NCI-H748 treated with DMSO at 0.1 percent for 48 hours (cell line): ENCODE measurements at regions not wholly inside any gene's neighbourhood (a gene's known extent, or its start where the extent isn't known, plus 50 kb on each side); places are given as distances from the start of the nearest gene placed in this dataset.
"Not testable (repeated sequence)": the region's sequence is repeated elsewhere in the genome, so short reads cannot be mapped to it uniquely, and the experiment has no call there.

ENCODE experiments used
- DNase-seq: peaks from one replicate; lab custom pipeline; 2025; lab: John Stamatoyannopoulos, UW

DNA sequence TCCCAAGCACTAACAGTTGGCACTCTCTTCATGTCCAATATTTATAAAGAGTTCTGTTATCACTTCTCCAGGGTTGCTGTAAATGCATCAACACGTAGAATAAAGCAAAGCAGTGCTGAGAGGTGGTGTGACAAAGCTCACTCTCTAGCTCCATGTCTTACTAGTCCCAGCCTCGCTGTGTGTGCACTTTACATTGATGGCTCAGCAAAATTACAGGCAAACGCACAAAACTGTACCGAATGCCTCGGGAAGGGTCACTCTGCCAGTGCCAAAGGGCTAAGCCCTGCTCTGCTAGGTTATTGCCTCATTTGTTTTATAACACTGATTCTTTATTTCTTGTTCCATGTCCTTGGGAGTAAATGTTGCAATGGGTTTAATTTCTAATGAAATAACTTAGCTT lies 1005.9 kb upstream of the WWC1 start:
- DNase-seq: no peak

DNA sequence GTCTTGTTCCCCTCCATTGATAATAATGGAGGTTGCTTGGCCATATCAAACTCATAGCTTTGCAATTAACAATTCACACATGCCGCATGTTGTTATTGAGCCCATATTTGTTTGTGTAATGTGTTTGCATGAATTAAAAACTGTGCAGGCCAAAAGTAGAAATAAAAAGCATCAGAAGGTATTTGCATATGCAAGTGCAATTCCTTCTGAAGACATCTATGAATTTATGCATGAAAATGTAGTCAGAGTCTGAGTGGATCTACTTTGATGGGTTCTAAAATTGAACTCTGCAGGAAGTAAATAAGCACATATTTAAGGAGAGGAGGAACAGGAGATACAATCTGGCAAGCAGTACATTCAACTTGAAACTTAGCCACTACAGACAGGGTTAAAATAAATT lies 1004.6 kb upstream of the WWC1 start:
- no peak for DNase-seq

GRCh38 chr5:167290478-167290877 lies 1001.0 kb upstream of the WWC1 start:
- DNase-seq: no peak

- no peak for DNase-seq
Measured at GRCh38 chr5:167294882-167295680, 996.4 kb upstream of the WWC1 start.

DNA sequence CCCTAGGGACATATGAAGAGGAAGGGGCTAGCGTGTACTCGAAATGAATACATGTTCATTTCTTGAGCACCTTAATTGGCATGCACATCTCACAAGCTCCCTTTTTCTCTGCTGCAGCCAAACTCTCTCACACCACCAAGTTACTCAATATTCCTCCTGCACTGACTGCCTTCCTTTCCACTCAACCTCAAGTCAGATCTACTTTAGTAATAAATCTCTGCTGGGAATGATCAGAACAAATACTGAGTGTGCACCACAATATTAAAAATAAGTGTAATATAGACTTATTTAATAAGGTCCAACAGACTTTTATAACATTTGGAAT lies 995.8 kb upstream of the WWC1 start:
- no peak for DNase-seq

DNA sequence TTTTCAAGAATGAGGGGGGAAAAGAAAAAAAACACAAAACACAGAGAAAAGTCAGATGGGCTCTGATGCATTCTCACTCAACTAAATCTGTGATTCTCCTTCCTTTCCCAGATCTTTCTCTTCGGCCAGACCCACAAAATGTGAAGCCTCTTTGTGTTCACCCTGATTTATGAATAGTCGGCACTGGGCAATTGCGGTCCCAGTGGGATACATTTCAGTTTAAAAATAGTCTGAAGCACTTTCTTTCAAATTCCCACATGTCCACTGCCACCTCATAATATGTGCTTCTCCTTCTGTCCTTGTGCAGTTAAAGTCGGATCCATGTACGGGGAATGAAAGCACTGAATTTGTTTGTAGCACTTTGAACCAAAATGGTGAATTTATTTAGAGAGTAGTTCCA lies 995.4 kb upstream of the WWC1 start:
- no peak for DNase-seq

- no peak for DNase-seq
Measured at GRCh38 chr5:167296661-167297060, 994.8 kb upstream of the WWC1 start.

GRCh38 chr5:167299861-167300260 lies 991.6 kb upstream of the WWC1 start:
- DNase-seq: not testable (repeated sequence)

DNA sequence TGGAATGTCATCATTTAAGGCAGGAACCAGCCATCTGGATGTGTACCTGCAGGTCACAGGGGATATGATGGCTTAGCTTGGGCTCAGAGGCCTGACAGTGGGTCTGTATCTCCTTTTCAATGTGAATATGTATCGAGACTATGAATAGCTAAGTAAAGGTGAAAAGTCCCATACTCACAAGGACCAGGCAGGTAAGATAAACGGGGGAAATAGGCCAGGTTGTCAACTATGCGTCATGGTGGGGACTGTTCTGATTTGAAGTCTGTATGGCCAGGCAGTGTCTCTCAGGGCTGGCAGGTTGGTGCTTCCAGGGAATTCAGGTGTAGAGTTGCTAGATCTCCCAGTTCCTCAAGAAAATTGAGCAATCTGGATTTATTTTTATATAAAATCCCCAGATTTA lies 987.9 kb upstream of the WWC1 start:
- no peak for DNase-seq

GRCh38 chr5:167304834-167305469 lies 986.5 kb upstream of the WWC1 start:
- DNase-seq: no peak

GRCh38 chr5:167305591-167306213 lies 985.7 kb upstream of the WWC1 start:
- DNase-seq: no peak

DNA sequence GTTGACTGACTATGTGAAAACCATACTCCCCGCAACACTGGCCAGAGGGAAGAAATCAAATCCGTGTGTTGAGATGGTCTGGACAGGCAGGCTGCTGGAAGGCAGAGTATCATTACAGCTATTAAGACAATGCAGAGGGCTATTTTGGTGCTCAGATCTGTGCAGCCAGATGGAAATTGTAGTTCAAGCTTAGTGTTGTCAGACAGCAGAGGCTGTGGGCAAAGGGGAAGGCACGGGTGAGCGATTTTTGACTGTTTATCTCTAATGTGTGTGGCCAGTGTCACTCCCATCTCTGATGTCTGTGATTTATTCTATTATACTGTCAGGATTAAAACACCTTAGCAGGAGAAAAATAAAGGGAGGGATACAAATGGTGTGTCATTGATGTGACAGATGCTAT lies 984.4 kb upstream of the WWC1 start:
- DNase-seq: no peak

GRCh38 chr5:167308466-167308865 lies 983.0 kb upstream of the WWC1 start:
- no peak for DNase-seq

DNA sequence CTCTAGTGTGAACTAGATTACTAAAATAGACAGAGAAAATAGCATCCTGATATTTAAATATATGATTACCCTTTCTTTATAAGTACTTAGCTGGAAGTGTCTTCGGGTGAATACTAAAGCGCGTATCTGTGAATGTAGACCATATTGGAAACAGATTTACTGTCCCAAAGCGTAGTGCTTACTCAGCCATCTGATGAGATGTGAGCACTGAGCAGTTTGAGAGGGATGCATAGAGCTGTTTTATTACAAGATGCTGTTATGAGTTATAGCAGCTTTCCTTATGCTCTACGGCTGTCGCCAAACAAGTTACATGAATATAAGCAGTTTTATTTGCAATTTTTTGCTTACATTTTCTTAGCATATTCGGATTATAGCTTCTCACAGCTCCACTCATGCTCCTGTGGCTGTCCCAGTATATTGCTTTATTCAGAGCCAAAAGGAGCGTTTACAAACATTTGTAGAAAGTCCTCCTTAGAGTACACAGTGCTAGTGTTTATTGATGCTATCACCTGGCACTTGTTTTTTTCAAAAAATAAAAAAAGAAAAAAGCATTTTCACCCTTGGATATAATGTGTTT lies 981.4 kb upstream of the WWC1 start:
- DNase-seq: no peak

DNA sequence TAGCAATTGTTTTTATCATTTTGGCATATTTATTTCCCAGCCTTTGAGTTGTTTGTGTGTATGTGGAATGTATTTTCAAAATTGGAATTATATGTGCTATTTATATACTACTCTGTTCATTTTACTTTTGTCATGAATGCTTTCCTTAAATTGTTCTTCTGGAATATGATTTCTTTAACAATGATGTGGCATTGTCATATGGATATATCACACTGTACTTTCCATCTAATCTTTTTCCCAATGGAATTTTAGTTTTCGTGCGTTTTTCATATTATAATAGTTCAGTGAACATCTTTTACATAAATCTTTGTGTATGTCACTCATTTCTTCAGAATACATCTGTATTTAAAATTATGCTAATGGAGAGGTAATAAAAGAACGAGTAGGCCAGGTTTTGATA lies 980.1 kb upstream of the WWC1 start:
- no peak for DNase-seq

- no peak for DNase-seq
Measured at GRCh38 chr5:167312225-167312624, 979.2 kb upstream of the WWC1 start.

GRCh38 chr5:167315762-167316161 lies 975.7 kb upstream of the WWC1 start:
- no peak for DNase-seq

GRCh38 chr5:167317884-167318283 lies 973.6 kb upstream of the WWC1 start:
- no peak for DNase-seq

GRCh38 chr5:167319243-167319642 lies 972.2 kb upstream of the WWC1 start:
- no peak for DNase-seq

- DNase-seq: no peak
Measured at GRCh38 chr5:167320019-167320418, 971.4 kb upstream of the WWC1 start.

DNA sequence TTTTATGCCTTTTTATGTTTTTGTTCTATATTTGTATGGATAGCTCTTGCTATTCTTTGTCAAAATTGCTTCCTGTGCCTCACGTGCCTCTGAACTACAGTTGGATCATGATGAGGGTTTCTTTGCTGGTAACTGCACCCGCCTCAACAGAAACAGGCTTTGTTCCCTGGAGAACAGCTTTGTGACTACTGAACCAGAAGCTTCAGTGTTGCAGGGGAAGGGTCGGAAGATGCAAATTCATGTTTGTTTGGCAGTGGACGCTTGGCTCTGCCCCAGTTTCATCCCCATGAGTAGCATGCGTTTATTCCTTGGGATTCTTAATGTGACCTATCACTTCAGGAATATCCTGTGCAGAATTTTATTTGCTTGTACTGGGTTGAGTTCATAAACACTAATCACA lies 959.1 kb upstream of the WWC1 start:
- DNase-seq: no peak

- DNase-seq: no peak
Measured at GRCh38 chr5:167336161-167336560, 955.3 kb upstream of the WWC1 start.

GRCh38 chr5:167339205-167339604 lies 952.2 kb upstream of the WWC1 start:
- no peak for DNase-seq
